ENCODE measurements at regions not wholly inside any gene's neighbourhood (a gene's known extent, or its start where the extent isn't known, plus 50 kb on each side); places are given as distances from the start of the nearest gene placed in this dataset.
"Not testable (repeated sequence)": the region's sequence is repeated elsewhere in the genome, so short reads cannot be mapped to it uniquely, and the experiment has no call there.

DNA sequence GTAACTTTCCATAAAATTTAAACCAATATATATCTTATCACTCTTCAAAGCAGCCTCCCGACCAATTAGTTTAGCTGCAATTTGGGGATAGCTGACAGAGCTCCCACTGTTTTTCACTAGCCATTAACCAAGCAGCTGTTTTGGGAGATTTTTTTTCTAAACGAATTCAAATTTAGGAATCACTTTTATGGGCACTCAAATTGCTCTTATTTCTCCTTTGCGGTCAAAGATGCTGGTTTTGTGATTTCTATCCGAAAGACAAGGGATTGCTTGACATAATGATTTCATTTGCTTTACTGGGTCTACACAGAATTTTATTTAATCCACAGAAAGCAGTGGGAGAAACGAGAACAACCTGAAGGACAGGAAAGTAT lies 505.7 kb upstream of the IL12A start:
- DNase-seq, result no peak

DNA sequence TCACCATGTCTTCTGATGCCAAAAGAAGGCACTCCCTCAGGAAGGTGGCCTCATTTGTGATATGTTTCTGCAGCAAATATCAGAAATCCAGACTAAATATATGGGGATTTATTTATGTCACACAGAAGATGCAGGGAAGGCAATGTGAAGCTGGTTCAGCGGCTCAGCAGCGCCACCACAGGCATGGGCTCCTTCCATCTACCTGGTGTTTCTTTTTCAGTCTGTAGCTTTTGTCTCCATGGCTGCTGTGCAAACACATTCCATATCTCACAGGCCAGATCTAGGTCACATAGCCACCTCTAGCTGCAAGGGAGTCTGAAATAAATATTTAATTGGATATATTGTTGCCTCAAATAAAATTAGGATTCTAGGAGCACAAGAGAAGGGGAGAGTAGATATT lies 502.1 kb upstream of the IL12A start:
- no peak for DNase-seq

DNA sequence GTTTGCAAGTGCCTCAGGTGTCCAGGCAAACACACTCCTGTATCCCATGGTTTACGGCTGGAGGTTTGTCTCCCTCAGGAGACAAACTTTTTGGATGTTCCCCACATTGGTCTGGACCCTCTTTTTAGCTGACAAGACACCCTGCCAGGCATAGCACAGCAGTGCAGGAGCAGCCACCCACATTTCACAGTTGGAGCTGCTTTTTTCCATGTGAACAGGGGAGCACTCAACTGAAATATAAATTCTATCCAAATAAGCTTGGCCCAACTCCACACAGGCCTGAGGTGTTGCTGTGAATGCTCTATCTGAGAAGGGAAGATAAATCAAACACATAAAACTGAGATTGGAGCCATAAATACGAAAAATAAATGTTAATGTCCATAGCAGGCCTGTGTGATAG lies 501.3 kb upstream of the IL12A start:
- no peak for DNase-seq

GRCh38 chr3:159488602-159489001 lies 500.0 kb upstream of the IL12A start:
- DNase-seq, result no peak

- DNase-seq, result no peak
Measured at GRCh38 chr3:159497361-159497760, 491.3 kb upstream of the IL12A start.

DNA sequence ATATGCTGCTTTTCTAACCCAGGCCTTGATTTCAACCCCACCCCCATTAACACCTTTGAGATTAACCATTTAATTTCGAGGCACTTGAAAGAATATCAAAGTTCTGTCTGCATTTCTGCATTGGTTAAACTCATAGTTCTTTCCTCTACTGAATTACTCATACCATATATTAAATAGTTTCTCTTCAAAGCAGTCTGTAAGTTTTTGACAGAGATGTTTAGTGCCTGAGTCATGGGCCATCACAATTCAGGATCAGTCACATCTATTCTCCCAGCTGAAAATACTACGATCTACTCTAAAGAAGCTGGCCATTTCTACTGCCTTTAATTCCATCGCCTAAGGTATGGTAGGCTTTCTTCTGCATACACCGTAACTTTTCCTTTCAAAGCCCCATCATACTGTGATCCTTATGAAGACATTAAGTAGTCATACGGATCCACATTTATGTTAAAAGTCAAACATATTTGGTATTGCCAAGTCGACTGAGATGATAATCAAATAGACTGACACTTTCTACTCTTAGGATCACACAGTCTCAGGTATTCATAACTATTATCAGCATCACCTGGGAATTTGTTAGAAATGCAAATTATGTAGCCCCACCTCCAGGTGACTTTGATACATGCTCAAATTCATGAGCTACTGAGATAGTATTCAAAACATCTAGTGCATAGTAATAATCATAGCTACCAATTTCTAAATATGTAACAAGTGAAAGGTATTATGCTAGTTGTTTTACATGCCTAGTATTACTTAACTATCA lies 489.4 kb upstream of the IL12A start:
- DNase-seq, result no peak

DNA sequence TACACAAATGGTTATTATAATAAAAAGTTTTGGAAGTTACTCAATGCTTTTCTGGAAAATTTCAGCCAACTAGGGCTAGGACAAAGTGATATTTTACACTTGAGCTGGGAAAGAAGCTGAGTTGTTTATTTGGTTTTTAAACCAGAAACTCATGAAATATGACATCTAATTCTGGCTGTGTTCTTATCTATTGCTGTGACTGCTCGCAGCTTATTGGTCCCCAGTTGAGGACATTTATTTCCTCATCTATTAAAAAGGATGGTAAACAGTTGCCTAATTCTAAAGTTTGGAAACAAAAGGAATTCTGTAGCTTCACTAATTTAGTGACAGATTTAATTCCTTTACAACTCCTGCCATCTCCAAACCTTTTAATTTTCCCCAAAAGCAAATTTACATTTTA lies 487.6 kb upstream of the IL12A start:
- DNase-seq, result no peak

GRCh38 chr3:159502986-159503385 lies 485.6 kb upstream of the IL12A start:
- DNase-seq, result no peak

DNA sequence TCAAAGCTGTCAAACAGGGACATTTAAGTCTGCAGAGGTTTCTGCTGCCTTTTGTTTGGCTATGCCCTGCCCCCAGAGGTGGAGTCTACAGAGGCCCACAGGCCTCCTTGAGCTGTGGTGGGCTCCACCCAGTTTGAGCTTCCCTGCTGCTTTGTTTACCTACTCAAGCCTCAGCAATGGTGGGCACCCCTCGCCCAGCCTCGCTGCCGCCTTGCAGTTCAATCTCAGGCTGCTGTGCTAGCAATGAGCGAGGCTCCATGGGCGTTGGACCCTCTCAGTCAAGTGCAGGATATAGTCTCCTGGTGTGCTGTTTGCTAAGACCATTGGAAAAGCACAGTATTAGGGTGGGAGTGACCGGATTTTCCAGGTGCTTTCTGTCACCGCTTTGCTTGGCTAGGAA lies 477.6 kb upstream of the IL12A start:
- DNase-seq, result not testable (repeated sequence)

- DNase-seq, result no peak
Measured at GRCh38 chr3:159513444-159513843, 475.2 kb upstream of the IL12A start.

DNA sequence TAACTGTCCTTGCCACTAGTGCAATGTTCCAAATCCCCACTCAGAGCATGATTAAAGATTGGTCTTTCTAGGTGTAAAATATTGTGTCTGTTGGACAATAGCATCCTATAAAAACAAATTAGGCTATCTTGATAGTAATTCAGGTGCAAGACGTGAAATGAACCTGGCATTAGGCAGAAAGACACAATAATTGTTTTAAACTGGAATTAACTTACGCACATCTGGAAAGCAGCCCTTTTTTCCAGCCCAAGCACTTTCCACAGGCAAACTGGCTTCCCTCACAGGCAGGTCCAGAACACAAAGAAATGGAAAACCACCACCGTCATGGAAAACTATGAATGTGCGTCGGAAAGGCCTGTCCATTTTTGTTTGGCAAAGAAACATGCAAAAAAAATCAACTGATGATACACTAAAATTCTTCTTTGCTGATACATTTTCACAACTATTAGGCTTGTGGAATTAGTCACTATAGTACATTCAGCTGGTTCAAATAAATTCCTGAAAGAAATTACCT lies 474.7 kb upstream of the IL12A start:
- no peak for DNase-seq

DNA sequence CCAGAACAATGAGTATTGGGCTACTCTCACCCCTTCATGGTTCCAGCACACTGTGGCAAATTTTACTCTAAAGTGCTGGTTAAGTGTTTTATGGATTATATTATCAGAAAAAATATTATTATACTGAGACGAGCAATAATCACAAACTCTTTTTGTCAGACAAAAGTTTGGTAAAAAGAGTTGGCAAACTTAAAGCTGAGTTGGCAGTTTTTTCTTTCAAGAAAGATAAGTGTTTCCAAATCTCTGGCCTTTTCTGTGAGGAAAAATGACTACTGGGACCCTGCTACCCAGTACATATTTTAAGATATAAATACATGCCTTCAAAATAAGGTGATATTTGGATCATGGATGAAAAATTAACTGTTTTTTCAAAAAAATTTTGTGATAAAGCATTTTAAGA lies 471.5 kb upstream of the IL12A start:
- no peak for DNase-seq

GRCh38 chr3:159520638-159521037 lies 468.0 kb upstream of the IL12A start:
- DNase-seq, result no peak

- no peak for DNase-seq
Measured at GRCh38 chr3:159522276-159522675, 466.4 kb upstream of the IL12A start.

GRCh38 chr3:159528251-159528895 lies 460.3 kb upstream of the IL12A start:
- DNase-seq, result no peak

DNA sequence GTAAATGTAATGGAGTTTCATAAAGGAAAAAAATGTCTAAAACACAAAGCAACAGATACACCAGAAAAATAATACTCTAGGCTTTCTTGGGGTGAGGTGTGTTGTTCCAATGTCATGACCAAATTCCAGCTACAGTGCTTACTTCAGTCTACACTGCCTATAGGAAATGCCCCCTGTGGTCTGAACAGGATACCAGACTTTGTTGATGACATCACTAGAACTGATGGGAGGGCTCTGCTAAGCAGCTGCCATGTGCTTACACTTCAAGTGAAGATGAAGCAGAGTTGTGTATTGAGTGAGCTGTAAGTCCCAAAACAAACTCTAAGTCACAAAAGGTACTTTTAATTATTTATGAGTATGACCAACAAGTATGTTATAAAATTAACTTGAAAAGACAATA lies 456.1 kb upstream of the IL12A start:
- DNase-seq, result no peak

GRCh38 chr3:159534496-159534895 lies 454.1 kb upstream of the IL12A start:
- no peak for DNase-seq

- DNase-seq, result no peak
Measured at GRCh38 chr3:159536876-159537275, 451.8 kb upstream of the IL12A start.

DNA sequence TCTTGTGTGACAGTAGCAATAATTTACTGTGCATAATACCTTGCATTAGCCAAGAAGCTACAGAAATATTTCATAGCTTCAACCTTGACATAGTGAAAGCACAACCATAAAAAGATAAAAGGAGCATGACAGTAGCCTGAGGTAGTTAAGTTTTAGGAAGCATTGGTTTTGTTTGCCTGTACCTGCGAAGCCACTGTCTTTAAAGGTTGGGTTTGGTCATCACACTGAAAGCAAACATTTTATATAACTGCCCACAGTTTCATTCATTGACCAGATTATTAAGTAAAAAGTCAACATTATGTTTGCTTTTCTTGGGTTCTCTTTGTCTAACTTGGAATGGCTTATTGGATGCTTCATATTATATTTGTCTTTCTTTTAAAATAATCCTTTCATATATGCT lies 450.1 kb upstream of the IL12A start:
- DNase-seq, result no peak

- no peak for DNase-seq
Measured at GRCh38 chr3:159540882-159541495, 447.6 kb upstream of the IL12A start.

DNA sequence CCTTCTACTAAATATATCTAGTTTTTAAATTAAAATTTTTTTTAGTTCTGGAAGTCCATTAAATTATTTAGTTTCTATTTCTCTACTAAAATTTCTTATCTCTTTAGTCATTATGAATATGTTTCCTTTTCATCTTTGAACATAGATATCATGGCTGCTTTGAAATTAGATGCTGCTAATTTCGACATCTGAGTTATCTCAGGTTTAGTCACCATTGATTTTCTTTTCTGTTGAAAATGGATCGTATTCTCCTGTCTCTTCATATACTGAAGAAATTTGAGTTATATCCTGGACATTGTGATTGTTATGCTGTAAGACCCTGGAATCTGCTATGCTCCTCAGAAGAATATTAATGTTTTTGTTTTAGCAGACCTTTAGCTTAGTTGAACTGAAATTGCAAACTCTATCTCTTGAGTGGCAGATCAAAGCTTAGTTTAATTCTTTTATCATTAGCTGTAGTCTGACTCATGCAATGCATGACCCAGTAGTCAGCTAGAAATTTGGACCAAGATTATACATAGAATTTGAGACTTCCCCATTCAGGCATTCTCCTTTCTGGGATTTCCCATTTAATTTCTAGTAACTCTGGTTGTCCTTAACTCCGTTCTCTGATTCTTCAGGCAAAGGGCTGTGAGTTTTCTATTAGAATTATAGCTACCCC lies 439.8 kb upstream of the IL12A start:
- DNase-seq, result no peak

GRCh38 chr3:159555205-159555604 lies 433.4 kb upstream of the IL12A start:
- no peak for DNase-seq

DNA sequence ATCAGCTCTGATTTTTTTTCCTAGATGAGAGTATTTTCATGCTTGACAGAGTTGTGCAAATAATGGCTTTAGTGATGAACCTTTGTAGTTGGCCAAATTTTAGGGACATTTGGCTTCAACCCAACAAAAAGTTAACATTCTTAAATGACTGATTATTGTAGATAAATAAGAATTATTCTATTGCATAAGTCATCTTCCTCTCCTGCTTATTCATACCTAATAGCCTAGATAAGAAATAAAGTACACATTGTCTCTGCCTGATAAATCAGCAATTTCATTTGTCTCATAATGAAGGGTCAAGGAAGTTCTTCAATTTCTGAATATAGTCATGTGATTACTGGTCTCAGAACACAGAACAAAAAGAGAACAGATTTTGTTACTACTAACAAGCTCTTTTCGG lies 428.9 kb upstream of the IL12A start:
- DNase-seq, result no peak
